HepG2 (cell line): ENCODE measurements at regions not wholly inside any gene's neighbourhood (a gene's known extent, or its start where the extent isn't known, plus 50 kb on each side); places are given as distances from the start of the nearest gene placed in this dataset.

Experiments used
- ATAC-seq: fragments of 200-7000 bp; cut with Tn5 transposase; 3 replicates; pipeline ENCODE4 v1.9.1; 2020; ENCODE audit warnings: mild to moderate bottlenecking, moderate library complexity
- BruUV-seq: library from RNA; stranded (reverse); fragments of 400-500 nt; replicated peaks from 2 replicates; lab custom pipeline; 2021; lab: Mats Ljungman, UMichigan
- CTCF ChIA-PET: fragments of 300-600 bp; formaldehyde crosslinking; extraction: SDS; loops from one replicate; lab custom pipeline; 2021; ENCODE audit warnings: low total read pairs, inconsistent platforms, low intra/inter-chr PET ratio; lab: Yijun Ruan, JAX
- POLR2A ChIA-PET: fragments of 350-600 bp; sonication (Branson Sonifier 250); formaldehyde crosslinking; loops from one replicate; lab custom pipeline; 2020; ENCODE audit warnings: antibody characterized with exemption, inconsistent platforms; lab: Yijun Ruan, JAX
- DNase-seq: peaks from one replicate; pipeline ENCODE4 v3.0.0-alpha.2; 2015; ENCODE audit warnings: low spot score
- FAIRE-seq: peaks from 3 replicates; lab custom pipeline; 2011; peaks lifted over from hg19 to GRCh38; lab: Jason Lieb, UNC
- H2AFZ ChIP-seq: one replicate; pipeline ENCODE4 v1.6.1; 2011; ENCODE audit warnings: low read length, inconsistent platforms
- H3K27ac ChIP-seq: fragments of 300-600 bp; 3 replicates; pipeline ENCODE4 v1.8.0; 2011; ENCODE audit warnings: mixed run types, mild to moderate bottlenecking, mixed read lengths, low read length, inconsistent platforms; ENCODE audit not compliant: insufficient read depth; ENCODE audit errors: extremely low read length
- H3K27me3 ChIP-seq, 2 experiments: fragments of 200-600 bp in 1 of 2; 2 replicates in 1 of 2; 3 replicates in 1 of 2; pipeline versions ENCODE4 v1.6.0 to v1.8.0; 2011; ENCODE audit warnings: low read length in 2 of 2, mild to moderate bottlenecking in 2 of 2, moderate library complexity in 2 of 2, inconsistent platforms in 1 of 2; ENCODE audit not compliant: insufficient read depth in 2 of 2, control insufficient read depth in 1 of 2
- H3K36me3 ChIP-seq, 2 experiments: fragments of 200-600 bp in 1 of 2; replicated peaks in 1 of 2; 2 replicates in 1 of 2; 3 replicates in 1 of 2; pipeline versions ENCODE4 v1.5.1 to v1.8.0; 2011; ENCODE audit warnings: low read length in 2 of 2, inconsistent platforms in 1 of 2; ENCODE audit not compliant: insufficient read depth in 2 of 2, control insufficient read depth in 1 of 2
- H3K4me1 ChIP-seq: 2 replicates; pipeline ENCODE4 v1.5.1; 2012; ENCODE audit warnings: low read length, inconsistent platforms; ENCODE audit not compliant: insufficient read depth
- H3K4me2 ChIP-seq: 2 replicates; pipeline ENCODE4 v1.6.0; 2011; ENCODE audit warnings: low read depth, low read length, inconsistent platforms
- H3K4me3 ChIP-seq, 3 experiments: fragments of 200-600 bp in 1 of 3; sonication (generic), shearing (Covaris generic) in 1 of 3; replicated peaks in 1 of 3; 2 replicates each; pipeline ENCODE4 v1.5.1; 2011 to 2016; ENCODE audit warnings: low read length in 3 of 3, inconsistent platforms in 2 of 3, low read depth in 2 of 3, mild to moderate bottlenecking in 2 of 3, control low read depth in 1 of 3, mixed read lengths in 1 of 3; ENCODE audit not compliant: insufficient read depth in 1 of 3
- H3K79me2 ChIP-seq: one replicate; pipeline ENCODE4 v1.6.1; 2011; ENCODE audit warnings: low read length, inconsistent platforms; ENCODE audit not compliant: insufficient read depth
- H3K9ac ChIP-seq: 2 replicates; pipeline ENCODE4 v1.6.0; 2011; ENCODE audit warnings: mild to moderate bottlenecking, low read depth, low read length, inconsistent platforms; ENCODE audit not compliant: insufficient read depth
- H3K9me3 ChIP-seq: 2 replicates; pipeline ENCODE4 v1.5.1; 2012; ENCODE audit warnings: mild to moderate bottlenecking, low read length
- H4K20me1 ChIP-seq: 2 replicates; pipeline ENCODE4 v1.6.0; 2011; ENCODE audit warnings: inconsistent platforms, mild to moderate bottlenecking, low read length, moderate library complexity; ENCODE audit not compliant: insufficient read depth
- ATM ChIP-seq: fragments of 450-650 bp; IDR thresholded peaks from 2 replicates; pipeline ENCODE4 v1.7.1; 2017; ENCODE audit warnings: mild to moderate bottlenecking, borderline replicate concordance
- GLMP ChIP-seq: sonication (generic); formaldehyde crosslinking; IDR thresholded peaks from 2 replicates; pipeline ENCODE4 v1.9.0; 2021; ENCODE audit warnings: missing genetic modification reagents, mild to moderate bottlenecking, borderline replicate concordance
- HBP1 ChIP-seq: IDR thresholded peaks from 2 replicates; pipeline ENCODE4 v1.6.1; 2016; ENCODE audit warnings: low read depth, control low read depth
- HDAC2 ChIP-seq: sonication (generic); formaldehyde crosslinking; IDR thresholded peaks from 2 replicates; pipeline ENCODE4 v1.4.0; 2020; ENCODE audit warnings: missing genetic modification reagents
- NR2F2 ChIP-seq: IDR thresholded peaks from 2 replicates; pipeline ENCODE4 v1.6.1; 2012; ENCODE audit warnings: low read depth, inconsistent platforms, borderline replicate concordance
- PAX8 ChIP-seq: sonication (generic); formaldehyde crosslinking; IDR thresholded peaks from 2 replicates; pipeline ENCODE4 v1.8.0; 2022; ENCODE audit warnings: mild to moderate bottlenecking, missing genetic modification reagents, borderline replicate concordance
- PRDM4 ChIP-seq: sonication (generic); formaldehyde crosslinking; IDR thresholded peaks from 2 replicates; pipeline ENCODE4 v1.9.0; 2021; ENCODE audit warnings: missing genetic modification reagents, borderline replicate concordance
- SSRP1 ChIP-seq: IDR thresholded peaks from 2 replicates; pipeline ENCODE4 v1.6.1; 2016; ENCODE audit warnings: control low read depth
- ZBTB38 ChIP-seq: sonication (generic); formaldehyde crosslinking; IDR thresholded peaks from 2 replicates; pipeline ENCODE4 v1.5.1; 2020; ENCODE audit warnings: mild to moderate bottlenecking, missing genetic modification reagents
- ZBTB8A ChIP-seq: sonication (generic); formaldehyde crosslinking; IDR thresholded peaks from 2 replicates; pipeline ENCODE4 v1.4.0; 2020; ENCODE audit warnings: mild to moderate bottlenecking, low read depth, missing genetic modification reagents, borderline replicate concordance
- ZHX2 ChIP-seq, 2 experiments: sonication (generic) in 1 of 2; formaldehyde crosslinking in 1 of 2; IDR thresholded peaks; 2 replicates each; pipeline versions ENCODE4 v1.6.1 to v1.9.0; 2014 to 2022; ENCODE audit warnings: antibody characterized with exemption in 1 of 2, borderline replicate concordance in 1 of 2, inconsistent platforms in 1 of 2, low read depth in 1 of 2, missing genetic modification reagents in 1 of 2
- ZNF460 ChIP-seq: sonication (generic); formaldehyde crosslinking; IDR thresholded peaks from 2 replicates; pipeline ENCODE4 v1.5.1; 2020; ENCODE audit warnings: missing genetic modification reagents, mild to moderate bottlenecking, borderline replicate concordance
- ZNF720 ChIP-seq: sonication (generic); formaldehyde crosslinking; IDR thresholded peaks from 2 replicates; pipeline ENCODE4 v1.4.0; 2020; ENCODE audit warnings: missing genetic modification reagents
- ZNF879 ChIP-seq: sonication (generic); formaldehyde crosslinking; IDR thresholded peaks from 2 replicates; pipeline ENCODE4 v1.8.1; 2023; ENCODE audit warnings: missing genetic modification reagents
- ZNF883 ChIP-seq: sonication (generic); formaldehyde crosslinking; IDR thresholded peaks from 2 replicates; pipeline ENCODE4 v1.5.1; 2020; ENCODE audit warnings: mild to moderate bottlenecking, missing genetic modification reagents; ENCODE audit errors: not compliant biosample characterization
- WGBS: methylation state at CpG from one replicate; pipeline ENCODE4 v1.1.6; 2017; ENCODE audit warnings: low lambda C conversion rate; 5-methylcytosine and 5-hydroxymethylcytosine counted together
- in situ Hi-C: cut with HindIII; loops from 2 replicates; pipeline ENCODE4 v1.10.0; 2017; ENCODE audit warnings: low pct_unique_long_range_greater_than_20kb; ENCODE audit not compliant: extremely low pct_ligation_motif_present
- intact Hi-C: fragments of 100-400 bp; cut with micrococcal nuclease; formaldehyde crosslinking; loops from one replicate; pipeline ENCODE4 v1.10.0; 2022; ENCODE audit not compliant: unreplicated experiment

- no peak for ATAC-seq
- no peak for FAIRE-seq
- Histone ChIP-seq H3K4me1 (no peaks in the 10 kb centered on the region), H3K79me2 (no peaks in the 10 kb centered on the region), H3K4me3 (no peak overlapping the region), H2AFZ (no peak overlapping the region), H3K4me2 (no peak overlapping the region), H3K9ac (no peak overlapping the region), H3K9me3 (no peaks in the 10 kb centered on the region), H3K27ac (no peak overlapping the region), H3K27me3 (no peaks in the 10 kb centered on the region), H3K36me3 (no peaks in the 10 kb centered on the region), H4K20me1 (no peaks in the 10 kb centered on the region)
- BruUV-seq, result no TSS peak
- ChIA-PET CTCF (no interaction called here), POLR2A (no interaction called here)
- 2% methylated on average over 2 of the region's 2 CpGs for WGBS
- intact Hi-C loops, result no loop called here
- in situ Hi-C loops, result no loop called here
- no peak for DNase-seq
- no peak for TF ChIP-seq ZNF720 (CRISPR knock-in tag)
- TF ChIP-seq ZNF883 (CRISPR knock-in tag), result no peak
- no peak for TF ChIP-seq NR2F2
- no peak for TF ChIP-seq PRDM4
- no peak for TF ChIP-seq SSRP1 (CRISPR knock-in tag)
- TF ChIP-seq HBP1 (CRISPR knock-in tag), result no peak
- TF ChIP-seq HDAC2 (CRISPR knock-in tag), result no peak
- no peak for TF ChIP-seq ZNF460 (CRISPR knock-in tag)
- no peak for TF ChIP-seq GLMP
- TF ChIP-seq ZHX2 (IDR thresholded peaks at IDR 0.05; ENCODE audit: low read depth), result no peak
- no peak for TF ChIP-seq ZHX2 (CRISPR knock-in tag; IDR thresholded peaks at IDR 0.05; ENCODE audit: borderline replicate concordance)
- no peak for TF ChIP-seq ZNF879
- TF ChIP-seq ZBTB8A (CRISPR knock-in tag), result no peak
- TF ChIP-seq ATM, result no peak
- no peak for TF ChIP-seq PAX8 (CRISPR knock-in tag)
- no peak for TF ChIP-seq ZBTB38
Measured at GRCh38 chr2:59456285-59456684, 1097.2 kb downstream of the BCL11A start.
